ENCODE measurements at regions not wholly inside any gene's neighbourhood (a gene's known extent, or its start where the extent isn't known, plus 50 kb on each side); places are given as distances from the start of the nearest gene placed in this dataset.

GRCh38 chrY:21422221-21422620 lies 88.9 kb upstream of the RBMY1B start (continued):
- no peak for TF ChIP-seq CHD7 (IDR thresholded peaks at IDR 0.05; ENCODE audit: insufficient replicate concordance, low read length)
